DMS 273 treated with DMSO at 0.1 percent for 48 hours (cell line): ENCODE measurements at regions not wholly inside any gene's neighbourhood (a gene's known extent, or its start where the extent isn't known, plus 50 kb on each side); places are given as distances from the start of the nearest gene placed in this dataset.

Experiments
- DNase-seq: peaks from one replicate; lab custom pipeline; 2025; lab: John Stamatoyannopoulos, UW

GRCh38 chr6:10305790-10306415, 109.0 kb downstream of the TFAP2A start:
- DNase-seq = no peak

- DNase-seq = no peak
These were observed 111.0 kb downstream of the TFAP2A start for GRCh38 chr6:10303608-10304506.

GRCh38 chr6:10302566-10303235, 112.2 kb downstream of the TFAP2A start:
- DNase-seq = no peak

- DNase-seq = no peak
These were observed 114.8 kb downstream of the TFAP2A start for GRCh38 chr6:10300071-10300470.

- DNase-seq = no peak
These were observed 117.0 kb downstream of the TFAP2A start for GRCh38 chr6:10297832-10298231.

- no peak for DNase-seq
These were observed 136.1 kb downstream of the TFAP2A start for GRCh38 chr6:10278746-10279145.

GRCh38 chr6:10276660-10277287, 138.1 kb downstream of the TFAP2A start:
- DNase-seq = no peak

- no peak for DNase-seq
These were observed 138.8 kb downstream of the TFAP2A start for GRCh38 chr6:10276106-10276505.

GRCh38 chr6:10272591-10272990, 142.3 kb downstream of the TFAP2A start:
- no peak for DNase-seq

GRCh38 chr6:10271982-10272381, 142.9 kb downstream of the TFAP2A start:
- no peak for DNase-seq

- DNase-seq = no peak
These were observed 144.9 kb downstream of the TFAP2A start for GRCh38 chr6:10269814-10270472.

GRCh38 chr6:10268611-10269310, 146.1 kb downstream of the TFAP2A start:
- DNase-seq = no peak

- DNase-seq = no peak
These were observed 146.8 kb downstream of the TFAP2A start for GRCh38 chr6:10268111-10268510.

- no peak for DNase-seq
These were observed 148.4 kb downstream of the TFAP2A start for GRCh38 chr6:10266462-10266861.

GRCh38 chr6:10266061-10266460, 148.8 kb downstream of the TFAP2A start:
- DNase-seq = no peak

- DNase-seq = no peak
These were observed 152.4 kb downstream of the TFAP2A start for GRCh38 chr6:10262505-10262904.

- no peak for DNase-seq
These were observed 155.2 kb downstream of the TFAP2A start for GRCh38 chr6:10259671-10260070.

GRCh38 chr6:10258341-10258740, 156.5 kb downstream of the TFAP2A start:
- DNase-seq = no peak

- no peak for DNase-seq
These were observed 158.7 kb downstream of the TFAP2A start for GRCh38 chr6:10256113-10256690.

- DNase-seq = no peak
These were observed 164.1 kb downstream of the TFAP2A start for GRCh38 chr6:10250655-10251220.
